Fibroblast of lung (primary cell): ENCODE measurements at regions not wholly inside any gene's neighbourhood (a gene's known extent, or its start where the extent isn't known, plus 50 kb on each side); places are given as distances from the start of the nearest gene placed in this dataset.
A peak's percentile ranks its signal among the peaks of the same experiment; 100 is the strongest.

ENCODE experiments used
- DNase-seq, 2 donors: peaks; one replicate each; pipeline versions ENCODE4 v3.0.0 to v3.0.0-alpha.2; 2010; ENCODE audit warnings: low read depth in 2 of 2
- H2AFZ ChIP-seq: 2 replicates; pipeline ENCODE4 v1.5.1; 2012; ENCODE audit warnings: low read length, control low read depth, inconsistent platforms
- H3K27ac ChIP-seq: 2 replicates; pipeline ENCODE4 v1.5.1; 2011; ENCODE audit warnings: low read length, control low read depth; ENCODE audit not compliant: insufficient read depth
- H3K27me3 ChIP-seq: 2 replicates; pipeline ENCODE4 v1.5.1; 2011; ENCODE audit warnings: mild to moderate bottlenecking, low read length; ENCODE audit not compliant: control insufficient read depth, insufficient read depth
- H3K36me3 ChIP-seq: 2 replicates; pipeline ENCODE4 v1.5.1; 2011; ENCODE audit warnings: low read length; ENCODE audit not compliant: control insufficient read depth, insufficient read depth
- H3K4me1 ChIP-seq: 2 replicates; pipeline ENCODE4 v1.5.1; 2011; ENCODE audit warnings: low read length; ENCODE audit not compliant: control insufficient read depth, insufficient read depth; ENCODE audit errors: extremely low read depth
- H3K4me2 ChIP-seq: 2 replicates; pipeline ENCODE4 v1.5.1; 2011; ENCODE audit warnings: low read length, control low read depth; ENCODE audit not compliant: insufficient read depth; ENCODE audit errors: extremely low read depth
- H3K4me3 ChIP-seq, 4 experiments: fragments of 200-600 bp in 1 of 4; sonication (generic) in 1 of 4; replicated peaks in 1 of 4; 2 replicates each; pipeline ENCODE4 v1.5.1; 2011 to 2016; ENCODE audit warnings: low read length in 4 of 4, low read depth in 3 of 4, mild to moderate bottlenecking in 3 of 4, control low read depth in 2 of 4, inconsistent platforms in 1 of 4, mixed read lengths in 1 of 4; ENCODE audit not compliant: insufficient read depth in 1 of 4; ENCODE audit errors: control extremely low read depth in 1 of 4
- H3K79me2 ChIP-seq: 2 replicates; pipeline ENCODE4 v1.5.1; 2012; ENCODE audit warnings: mild to moderate bottlenecking, low read length, inconsistent platforms; ENCODE audit not compliant: control insufficient read depth, insufficient read depth
- H3K9ac ChIP-seq: 2 replicates; pipeline ENCODE4 v1.5.1; 2011; ENCODE audit warnings: mild to moderate bottlenecking, low read length, control low read depth; ENCODE audit not compliant: insufficient read depth
- H3K9me3 ChIP-seq: 2 replicates; pipeline ENCODE4 v1.5.1; 2012; ENCODE audit warnings: low read depth, low read length; ENCODE audit not compliant: control insufficient read depth, insufficient read depth
- H4K20me1 ChIP-seq: 2 replicates; pipeline ENCODE4 v1.5.1; 2011; ENCODE audit warnings: low read length; ENCODE audit not compliant: control insufficient read depth, insufficient read depth; ENCODE audit errors: extremely low read depth
- CTCF ChIP-seq, 2 donors: IDR thresholded peaks in 1 of 2; conservative IDR thresholded peaks in 1 of 2; 1 replicate in 1 of 2; 2 replicates in 1 of 2; pipeline ENCODE4 v1.5.1; 2011 to 2012; ENCODE audit warnings: low read length in 2 of 2, control low read depth in 1 of 2, inconsistent platforms in 1 of 2, low read depth in 1 of 2, mild to moderate bottlenecking in 1 of 2
- EZH2 ChIP-seq: IDR thresholded peaks from 2 replicates; pipeline ENCODE4 v1.5.1; 2012; ENCODE audit warnings: low read length, control low read depth, mild to moderate bottlenecking; ENCODE audit errors: missing control alignments

- no peaks in the 10 kb centered on the region for H3K4me1 ChIP-seq
- peak; percentile 34 to 71 for DNase-seq
- H3K27me3 ChIP-seq = no peaks in the 10 kb centered on the region
- no peak overlapping the region for H3K4me2 ChIP-seq
- no peak overlapping the region for H2AFZ ChIP-seq
- no peaks in the 10 kb centered on the region for H3K79me2 ChIP-seq
- H3K4me3 ChIP-seq = no peak overlapping the region
- H3K9me3 ChIP-seq = no peaks in the 10 kb centered on the region
- H3K9ac ChIP-seq = no peak overlapping the region
- TF ChIP-seq EZH2 (no peak), CTCF (conservative IDR thresholded peaks at IDR 0.05 in 1 of 2, IDR thresholded peaks at IDR 0.05 in 1 of 2; ENCODE audit: low read depth in 1 of 2, low read length in 2 of 2) (peak in 1 of 2 donors; percentile 2)
- no peaks in the 10 kb centered on the region for H3K36me3 ChIP-seq
- no peak overlapping the region for H3K27ac ChIP-seq
- H4K20me1 ChIP-seq = no peaks in the 10 kb centered on the region
Observed at GRCh38 chr2:225270861-225271260, 128.6 kb upstream of the NYAP2 start.

- no peak overlapping the region for H3K4me2 ChIP-seq
- no peaks in the 10 kb centered on the region for H3K36me3 ChIP-seq
- TF ChIP-seq EZH2 = no peak
- TF ChIP-seq CTCF (conservative IDR thresholded peaks at IDR 0.05 in 1 of 2, IDR thresholded peaks at IDR 0.05 in 1 of 2; ENCODE audit: low read depth in 1 of 2, low read length in 2 of 2) = no peak
- H3K4me3 ChIP-seq = no peak overlapping the region
- H3K79me2 ChIP-seq = no peaks in the 10 kb centered on the region
- no peaks in the 10 kb centered on the region for H4K20me1 ChIP-seq
- no peaks in the 10 kb centered on the region for H3K4me1 ChIP-seq
- H3K27me3 ChIP-seq = no peaks in the 10 kb centered on the region
- DNase-seq = no peak
- no peaks in the 10 kb centered on the region for H3K9me3 ChIP-seq
- no peak overlapping the region for H3K27ac ChIP-seq
- no peak overlapping the region for H3K9ac ChIP-seq
- H2AFZ ChIP-seq = no peak overlapping the region
Observed at GRCh38 chr2:225270053-225270452, 129.5 kb upstream of the NYAP2 start.

GRCh38 chr2:225254363-225254762 lies 145.1 kb upstream of the NYAP2 start:
- no peaks in the 10 kb centered on the region for H4K20me1 ChIP-seq
- no peak for DNase-seq
- H3K9me3 ChIP-seq = no peaks in the 10 kb centered on the region
- H3K4me2 ChIP-seq = no peak overlapping the region
- no peaks in the 10 kb centered on the region for H3K27me3 ChIP-seq
- H2AFZ ChIP-seq = no peak overlapping the region
- H3K79me2 ChIP-seq = no peaks in the 10 kb centered on the region
- no peak overlapping the region for H3K27ac ChIP-seq
- no peak overlapping the region for H3K4me3 ChIP-seq
- H3K9ac ChIP-seq = no peak overlapping the region
- H3K4me1 ChIP-seq = no peaks in the 10 kb centered on the region
- TF ChIP-seq EZH2 (no peak), CTCF (conservative IDR thresholded peaks at IDR 0.05 in 1 of 2, IDR thresholded peaks at IDR 0.05 in 1 of 2; ENCODE audit: low read depth in 1 of 2, low read length in 2 of 2) (no peak)
- no peaks in the 10 kb centered on the region for H3K36me3 ChIP-seq
